ENCODE measurements at regions not wholly inside any gene's neighbourhood (a gene's known extent, or its start where the extent isn't known, plus 50 kb on each side); places are given as distances from the start of the nearest gene placed in this dataset.
"Not testable (repeated sequence)": the region's sequence is repeated elsewhere in the genome, so short reads cannot be mapped to it uniquely, and the experiment has no call there.

GRCh38 chr6:105874835-105875626 is 211.1 kb upstream of the PRDM1 start:
- no peak for DNase-seq

- DNase-seq, result no peak
These were observed 212.3 kb upstream of the PRDM1 start for GRCh38 chr6:105873799-105874198.

- DNase-seq, result no peak
These were observed 212.9 kb upstream of the PRDM1 start for GRCh38 chr6:105873211-105873704.

GRCh38 chr6:105872249-105872648 is 213.9 kb upstream of the PRDM1 start:
- no peak for DNase-seq

GRCh38 chr6:105871542-105871941 is 214.6 kb upstream of the PRDM1 start:
- DNase-seq, result no peak

GRCh38 chr6:105869835-105870440 is 216.2 kb upstream of the PRDM1 start:
- no peak for DNase-seq

- DNase-seq, result no peak
These were observed 217.2 kb upstream of the PRDM1 start for GRCh38 chr6:105868823-105869460.

- DNase-seq, result no peak
These were observed 218.3 kb upstream of the PRDM1 start for GRCh38 chr6:105867821-105868220.

- DNase-seq, result no peak
These were observed 218.9 kb upstream of the PRDM1 start for GRCh38 chr6:105867277-105867676.

- no peak for DNase-seq
These were observed 223.1 kb upstream of the PRDM1 start for GRCh38 chr6:105862936-105863607.

- not testable (repeated sequence) for DNase-seq
These were observed 225.2 kb upstream of the PRDM1 start for GRCh38 chr6:105860927-105861326.

- no peak for DNase-seq
These were observed 226.7 kb upstream of the PRDM1 start for GRCh38 chr6:105859457-105859856.

- not testable (repeated sequence) for DNase-seq
These were observed 227.5 kb upstream of the PRDM1 start for GRCh38 chr6:105858639-105859038.

GRCh38 chr6:105855433-105855832 is 230.7 kb upstream of the PRDM1 start:
- DNase-seq, result no peak

GRCh38 chr6:105853979-105854378 is 232.2 kb upstream of the PRDM1 start:
- not testable (repeated sequence) for DNase-seq

- DNase-seq, result no peak
These were observed 234.5 kb upstream of the PRDM1 start for GRCh38 chr6:105851606-105852005.

GRCh38 chr6:105851113-105851580 is 235.0 kb upstream of the PRDM1 start:
- no peak for DNase-seq

GRCh38 chr6:105850261-105851112 is 235.6 kb upstream of the PRDM1 start:
- DNase-seq, result no peak

GRCh38 chr6:105849746-105850145 is 236.4 kb upstream of the PRDM1 start:
- no peak for DNase-seq

GRCh38 chr6:105847433-105847832 is 238.7 kb upstream of the PRDM1 start:
- DNase-seq, result no peak

- DNase-seq, result no peak
These were observed 241.8 kb upstream of the PRDM1 start for GRCh38 chr6:105844275-105844883.

- DNase-seq, result no peak
These were observed 246.9 kb upstream of the PRDM1 start for GRCh38 chr6:105839266-105839665.
